ES-I3 (cell line): ENCODE measurements at regions not wholly inside any gene's neighbourhood (a gene's known extent, or its start where the extent isn't known, plus 50 kb on each side); places are given as distances from the start of the nearest gene placed in this dataset.

Experiments
- H3K36me3 ChIP-seq: 2 replicates; pipeline ENCODE4 v1.6.1; 2013; ENCODE audit warnings: mild to moderate bottlenecking, low read length, control low read depth, moderate library complexity; ENCODE audit not compliant: insufficient read depth
- H3K4me1 ChIP-seq: 2 replicates; pipeline ENCODE4 v1.6.1; 2013; ENCODE audit warnings: mild to moderate bottlenecking, control low read depth, low read length; ENCODE audit not compliant: insufficient read depth
- H3K9ac ChIP-seq: 2 replicates; pipeline ENCODE4 v1.6.1; 2013; ENCODE audit warnings: low read depth, mild to moderate bottlenecking, low read length, moderate library complexity
- H3K9me3 ChIP-seq: 2 replicates; pipeline ENCODE4 v1.6.1; 2013; ENCODE audit warnings: mild to moderate bottlenecking, low read length, moderate library complexity; ENCODE audit not compliant: control insufficient read depth, insufficient read depth

DNA sequence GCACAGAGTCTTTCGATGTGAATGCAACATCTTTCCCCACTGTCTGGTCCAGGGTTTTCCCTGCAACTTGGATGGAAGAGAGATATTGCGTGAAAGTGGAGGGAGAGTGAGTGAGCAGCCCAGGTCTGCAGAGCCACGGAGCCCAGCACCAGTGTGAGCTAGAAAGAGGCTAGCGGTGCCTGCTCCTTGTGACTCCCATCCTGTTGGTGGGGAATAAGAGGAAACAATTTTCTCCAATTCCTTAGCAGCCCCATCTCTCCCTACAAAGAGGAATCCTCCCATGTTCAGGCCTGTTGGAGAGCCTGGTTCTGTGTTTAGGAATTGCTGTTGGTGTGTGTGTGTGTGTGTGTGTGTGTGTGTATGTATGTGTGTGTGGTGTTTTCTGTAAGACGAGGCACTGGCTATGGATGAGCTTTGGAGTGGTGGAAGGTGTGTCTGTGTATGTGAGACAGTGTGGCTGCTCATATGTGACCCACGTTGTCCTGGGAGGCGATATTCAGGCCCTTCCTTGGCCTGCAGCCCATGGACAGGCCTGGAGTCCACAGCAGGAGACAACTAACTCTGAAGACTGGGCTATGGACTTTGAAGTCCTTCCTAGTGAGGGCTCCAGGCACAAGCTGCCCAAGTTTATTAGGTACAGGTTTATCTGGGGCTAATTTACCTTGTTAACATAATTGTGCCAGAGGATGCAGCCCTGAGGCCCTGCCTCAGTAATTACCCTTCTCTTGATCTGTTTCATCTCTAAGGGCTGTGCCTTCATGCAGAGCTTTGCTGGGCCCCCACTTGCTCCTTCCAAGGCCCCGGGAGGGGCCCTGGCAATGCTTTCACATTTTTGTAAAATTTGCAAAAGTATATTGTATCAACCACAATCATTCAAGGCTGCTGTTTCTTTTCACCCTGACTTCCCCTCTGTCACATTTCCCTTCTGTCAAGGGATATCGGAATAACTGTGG lies 88.6 kb upstream of the HAAO start:
- H3K9me3 ChIP-seq = no peaks in the 10 kb centered on the region
- H3K9ac ChIP-seq = no peak overlapping the region
- no peaks in the 10 kb centered on the region for H3K36me3 ChIP-seq
- no peaks in the 10 kb centered on the region for H3K4me1 ChIP-seq

DNA sequence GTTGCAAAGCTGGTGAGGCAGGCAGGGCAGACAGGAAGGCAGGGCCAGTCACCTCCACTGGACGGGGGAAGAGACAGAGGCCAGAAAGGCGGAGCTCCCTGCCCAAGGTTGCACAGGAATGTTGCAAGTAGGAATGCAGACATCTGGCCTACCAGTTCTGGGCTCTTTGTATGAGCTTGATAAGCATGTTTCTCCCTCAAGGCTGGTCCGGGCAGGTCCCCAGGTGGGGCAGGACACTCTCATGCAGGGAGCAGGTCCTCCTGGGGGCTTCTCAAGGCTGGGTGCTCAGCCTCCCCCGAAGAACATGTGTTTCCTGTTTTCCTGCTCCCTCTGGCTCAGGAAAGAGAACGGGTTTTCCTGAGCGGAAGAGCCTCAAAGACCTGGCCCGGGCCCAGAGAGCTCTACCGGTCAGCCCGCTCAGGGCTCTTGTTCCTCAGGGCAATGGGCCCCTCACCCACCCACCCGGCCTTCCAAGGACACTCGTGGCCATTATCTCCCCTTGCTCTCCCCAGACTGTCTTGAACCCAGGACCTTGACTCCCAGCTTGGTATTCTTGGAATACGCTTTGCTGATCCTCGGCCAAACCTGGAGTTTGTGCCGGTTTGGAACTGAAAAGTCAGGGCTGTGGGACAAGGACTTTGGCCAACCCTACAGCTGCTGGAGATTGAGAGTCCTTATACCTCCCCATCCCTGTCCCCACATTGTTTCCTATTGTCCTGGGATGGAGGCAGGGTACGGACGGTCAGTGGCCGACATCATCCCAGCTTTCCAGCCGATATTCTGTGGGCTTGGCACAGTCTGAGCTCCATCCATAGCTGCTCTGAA lies 87.7 kb upstream of the HAAO start:
- no peaks in the 10 kb centered on the region for H3K9me3 ChIP-seq
- no peak overlapping the region for H3K9ac ChIP-seq
- H3K36me3 ChIP-seq = no peaks in the 10 kb centered on the region
- H3K4me1 ChIP-seq = no peaks in the 10 kb centered on the region

DNA sequence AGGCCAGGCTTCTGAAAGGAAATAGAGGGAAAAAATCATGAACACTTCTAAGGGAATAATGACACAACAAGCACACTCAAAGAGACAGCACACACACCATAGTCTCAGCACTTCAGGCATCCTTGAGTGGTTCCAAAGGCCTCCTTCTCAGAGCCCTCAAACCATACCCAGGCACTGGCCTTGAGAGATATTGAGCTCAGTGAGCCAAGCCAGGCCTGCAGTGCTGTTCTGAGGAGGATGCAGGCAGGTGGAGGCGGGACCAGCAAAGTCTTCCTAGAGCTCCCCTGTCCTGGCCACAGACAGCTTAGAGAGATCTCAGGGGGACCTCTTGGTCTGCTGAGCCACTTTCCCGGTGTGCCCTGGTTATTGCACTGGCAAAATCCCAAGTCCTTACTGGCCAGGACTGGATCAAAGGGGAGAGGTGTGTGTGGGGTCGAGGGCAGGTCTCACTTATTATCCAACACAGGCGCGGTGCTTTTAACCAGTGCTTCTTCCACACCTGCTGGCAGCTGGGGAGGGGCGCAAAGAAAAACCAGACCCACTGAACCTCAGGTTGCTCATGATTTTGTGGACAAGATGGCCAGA lies 86.8 kb upstream of the HAAO start:
- H3K36me3 ChIP-seq = no peaks in the 10 kb centered on the region
- no peaks in the 10 kb centered on the region for H3K4me1 ChIP-seq
- H3K9me3 ChIP-seq = no peaks in the 10 kb centered on the region
- H3K9ac ChIP-seq = no peak overlapping the region

DNA sequence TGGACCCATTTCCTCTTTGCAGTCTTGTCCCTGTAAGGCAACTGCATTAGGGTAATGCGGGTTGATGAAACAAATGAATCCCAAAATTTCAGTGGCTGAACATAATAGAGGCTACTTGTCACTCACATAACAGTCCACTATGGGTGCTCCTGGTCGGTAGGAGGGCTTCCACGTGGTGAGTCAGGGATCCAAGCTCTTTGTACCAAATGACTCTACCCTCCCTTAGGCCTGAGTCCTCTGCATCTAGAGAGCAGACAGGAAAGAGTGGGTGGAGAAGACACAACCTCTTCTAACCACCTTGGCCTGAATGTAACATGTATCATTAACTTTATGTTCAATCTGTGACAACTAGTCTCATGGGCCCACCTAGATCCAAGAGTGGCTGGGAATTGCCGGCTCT lies 86.2 kb upstream of the HAAO start:
- Histone ChIP-seq H3K9ac (no peak overlapping the region), H3K9me3 (no peaks in the 10 kb centered on the region), H3K36me3 (no peaks in the 10 kb centered on the region), H3K4me1 (no peaks in the 10 kb centered on the region)

DNA sequence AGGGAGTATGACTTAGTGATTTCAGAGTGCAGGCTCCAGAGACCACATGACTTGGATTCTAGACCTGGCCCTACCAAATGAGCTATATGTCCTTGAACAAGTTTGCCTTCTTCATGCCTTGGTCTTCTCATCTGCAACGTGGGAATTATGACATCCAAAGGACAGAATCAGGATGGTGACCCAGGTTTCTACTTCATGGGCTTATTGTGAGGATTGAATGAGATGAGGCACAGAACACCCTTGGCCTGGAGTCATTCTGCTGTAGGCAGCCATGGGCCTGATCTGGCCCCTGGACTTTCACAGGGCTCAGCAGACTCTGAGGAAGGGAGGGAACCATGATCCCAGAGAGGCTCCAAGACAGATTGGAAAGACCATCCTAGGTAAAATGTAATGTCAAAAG lies 85.6 kb upstream of the HAAO start:
- no peaks in the 10 kb centered on the region for H3K4me1 ChIP-seq
- H3K36me3 ChIP-seq = no peaks in the 10 kb centered on the region
- H3K9ac ChIP-seq = no peak overlapping the region
- H3K9me3 ChIP-seq = no peaks in the 10 kb centered on the region

DNA sequence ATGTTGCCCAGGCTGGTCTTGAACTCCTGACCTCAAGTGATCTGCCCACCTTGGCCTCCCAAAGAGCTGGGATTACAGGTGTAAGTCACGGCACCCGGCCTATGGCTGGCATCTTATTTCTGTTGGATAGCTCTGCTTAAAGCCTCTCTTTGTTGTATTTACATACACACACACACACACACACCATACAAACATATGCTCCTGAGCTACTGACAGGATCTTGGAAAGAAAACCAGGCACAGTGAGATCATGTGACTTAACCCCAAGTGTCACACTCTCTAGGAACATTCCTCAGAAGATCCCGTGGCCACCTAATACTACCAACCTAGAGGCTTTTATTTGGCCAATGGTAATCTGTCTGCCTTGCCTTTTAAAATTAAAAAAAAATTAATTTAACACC lies 85.1 kb upstream of the HAAO start:
- no peak overlapping the region for H3K9ac ChIP-seq
- no peaks in the 10 kb centered on the region for H3K4me1 ChIP-seq
- H3K36me3 ChIP-seq = no peaks in the 10 kb centered on the region
- no peaks in the 10 kb centered on the region for H3K9me3 ChIP-seq

DNA sequence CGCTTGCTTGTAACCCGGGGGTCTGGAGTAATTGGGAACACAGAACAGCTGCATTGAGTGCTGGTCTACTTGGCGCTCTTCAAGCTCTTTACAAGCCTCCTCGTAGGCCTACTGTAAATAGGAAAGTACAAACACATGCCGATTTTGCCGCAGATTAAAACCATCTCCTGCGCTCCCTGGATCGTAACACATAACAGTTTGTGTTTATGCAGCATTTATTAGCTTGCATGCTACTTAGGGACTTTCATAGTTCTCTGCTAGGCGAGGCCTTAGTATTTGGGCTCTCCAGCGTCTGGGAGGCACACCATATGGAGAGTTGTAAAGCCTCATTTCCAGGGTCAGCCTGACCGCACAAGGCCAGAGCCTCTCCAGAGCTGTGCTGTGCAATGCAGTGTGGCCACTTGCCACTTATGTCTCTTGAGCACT lies 84.0 kb upstream of the HAAO start:
- no peaks in the 10 kb centered on the region for H3K9me3 ChIP-seq

DNA sequence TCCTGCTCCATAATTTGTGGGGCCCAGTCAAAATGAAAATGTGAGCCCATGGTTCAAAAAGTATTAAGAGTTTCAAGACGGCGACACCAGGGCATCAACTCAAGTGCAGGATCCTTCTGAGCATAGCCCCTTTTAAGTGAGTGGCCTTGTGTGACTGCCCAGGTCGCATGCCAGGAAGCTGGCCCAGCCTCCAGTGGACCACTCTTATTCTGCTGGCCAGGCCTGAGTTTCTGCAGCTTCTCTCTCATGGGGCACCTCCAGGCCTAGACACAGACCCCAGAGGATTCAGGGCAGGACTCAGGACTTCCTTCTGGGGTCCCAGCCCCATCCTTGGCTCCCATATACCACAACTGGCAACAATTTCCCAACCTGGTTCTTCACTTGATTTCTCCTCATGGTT lies 83.5 kb upstream of the HAAO start:
- Histone ChIP-seq H3K9ac (no peak overlapping the region), H3K36me3 (no peaks in the 10 kb centered on the region), H3K9me3 (no peaks in the 10 kb centered on the region), H3K4me1 (no peaks in the 10 kb centered on the region)

More for the DNA sequence above, 84.0 kb upstream of the HAAO start:
- H3K9ac ChIP-seq = no peak overlapping the region
- no peaks in the 10 kb centered on the region for H3K36me3 ChIP-seq
- no peaks in the 10 kb centered on the region for H3K4me1 ChIP-seq

DNA sequence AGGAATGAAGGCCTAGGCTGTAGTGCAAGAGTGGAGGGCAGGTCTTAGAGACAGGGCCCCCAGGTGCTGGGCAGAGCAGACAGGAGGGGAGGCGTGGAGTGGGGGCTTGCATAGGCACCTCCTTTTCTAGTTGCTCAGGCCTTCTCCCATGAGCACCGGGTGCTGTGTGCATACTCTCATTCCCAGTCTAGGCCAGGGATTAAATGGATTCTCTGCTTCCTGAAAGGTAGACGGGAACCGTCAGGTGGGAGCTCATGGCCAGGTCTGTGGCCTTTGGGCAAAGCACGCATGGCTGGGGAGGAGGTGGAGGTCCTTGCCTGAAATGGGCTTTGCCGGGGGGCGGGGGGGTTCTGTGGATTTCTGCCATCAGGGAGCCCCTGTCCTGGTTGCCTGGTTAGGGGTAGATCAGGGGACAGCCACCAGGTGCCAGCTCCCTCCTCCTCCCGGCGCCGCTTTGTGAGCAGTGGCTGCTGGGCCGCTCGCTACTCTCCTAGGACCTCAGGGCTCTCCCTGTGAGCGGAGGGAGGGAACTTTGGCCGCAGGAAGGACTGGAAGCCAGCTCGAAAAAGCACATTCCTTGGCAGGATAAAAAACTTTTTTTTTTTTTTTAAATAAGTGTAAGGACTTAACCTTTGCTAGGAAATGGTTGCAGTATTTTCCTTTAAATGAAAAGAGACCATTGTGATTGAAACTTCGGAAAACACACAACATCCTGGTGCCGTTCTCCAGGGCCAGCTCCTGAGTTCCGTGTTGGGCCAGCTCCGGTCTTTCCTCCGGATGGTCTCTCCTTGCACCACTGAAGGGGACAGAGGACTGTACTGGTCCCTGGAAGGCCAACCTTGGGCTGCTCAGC lies 82.8 kb upstream of the HAAO start:
- H3K9me3 ChIP-seq = no peaks in the 10 kb centered on the region
- H3K4me1 ChIP-seq = no peaks in the 10 kb centered on the region
- no peak overlapping the region; the same call in 1 of the 2 replicates for H3K9ac ChIP-seq
- H3K36me3 ChIP-seq = no peaks in the 10 kb centered on the region

DNA sequence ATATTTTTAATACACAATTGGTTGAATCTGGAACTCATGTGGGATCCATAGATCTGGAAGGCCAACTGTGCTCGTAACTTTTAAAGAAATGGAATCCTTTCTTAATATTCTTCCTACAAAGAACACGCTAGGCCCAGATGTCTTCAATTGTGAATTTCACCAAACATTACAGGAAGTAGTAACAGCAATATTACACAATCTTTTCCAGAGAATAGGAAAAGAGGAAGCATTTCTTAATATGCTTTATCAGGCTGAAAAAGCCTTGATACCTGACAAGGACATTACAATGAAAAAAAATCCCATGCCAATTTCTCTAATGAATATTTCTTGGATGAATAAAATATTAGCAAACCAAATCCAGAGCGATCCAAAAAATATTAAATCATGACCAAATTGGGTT lies 80.3 kb upstream of the HAAO start:
- peaks cover 7% of the 10 kb centered on the region; the same call in 1 of the 2 replicates for H3K9me3 ChIP-seq
- H3K4me1 ChIP-seq = no peaks in the 10 kb centered on the region
- no peaks in the 10 kb centered on the region for H3K36me3 ChIP-seq
- H3K9ac ChIP-seq = no peak overlapping the region

DNA sequence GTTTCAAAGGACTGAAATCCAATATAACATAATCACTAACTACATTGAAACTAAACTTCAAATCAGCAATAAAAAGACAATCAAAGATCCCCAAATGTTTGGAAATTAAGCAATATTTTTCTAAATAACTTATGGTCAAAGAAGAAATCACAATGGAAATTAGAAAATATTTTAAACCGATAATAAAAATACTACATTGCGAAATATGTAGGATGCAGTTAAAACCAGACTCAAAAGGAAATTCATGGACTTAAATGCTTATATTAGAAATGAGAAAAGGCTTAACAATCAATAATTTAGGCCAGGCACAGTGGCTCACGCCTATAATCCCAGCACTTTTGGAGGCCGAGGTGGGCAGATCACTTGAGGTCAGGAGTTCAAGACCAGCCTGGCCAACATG lies 79.0 kb upstream of the HAAO start:
- Histone ChIP-seq H3K9me3 (peaks cover 7% of the 10 kb centered on the region; the same call in 1 of the 2 replicates), H3K4me1 (no peaks in the 10 kb centered on the region), H3K36me3 (no peaks in the 10 kb centered on the region), H3K9ac (no peak overlapping the region)

DNA sequence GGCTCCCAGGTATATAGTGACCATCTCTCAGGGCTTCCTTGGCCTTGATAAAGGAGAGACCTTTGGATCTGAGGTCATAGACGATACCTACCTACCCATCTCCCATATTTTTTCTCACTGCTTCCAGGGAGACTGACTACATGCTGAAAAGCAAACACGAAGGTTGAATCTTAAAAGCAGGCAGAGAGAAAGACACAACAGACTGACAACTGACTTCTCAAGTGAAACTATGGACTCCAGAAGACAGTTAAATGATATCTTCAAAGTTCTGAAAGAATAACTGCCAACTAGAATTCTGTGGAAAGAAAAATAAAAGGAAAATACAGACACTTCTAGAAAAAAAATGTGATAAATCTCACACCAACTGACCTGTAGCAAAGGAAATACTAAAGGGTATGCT lies 76.5 kb upstream of the HAAO start:
- H3K9ac ChIP-seq = no peak overlapping the region

DNA sequence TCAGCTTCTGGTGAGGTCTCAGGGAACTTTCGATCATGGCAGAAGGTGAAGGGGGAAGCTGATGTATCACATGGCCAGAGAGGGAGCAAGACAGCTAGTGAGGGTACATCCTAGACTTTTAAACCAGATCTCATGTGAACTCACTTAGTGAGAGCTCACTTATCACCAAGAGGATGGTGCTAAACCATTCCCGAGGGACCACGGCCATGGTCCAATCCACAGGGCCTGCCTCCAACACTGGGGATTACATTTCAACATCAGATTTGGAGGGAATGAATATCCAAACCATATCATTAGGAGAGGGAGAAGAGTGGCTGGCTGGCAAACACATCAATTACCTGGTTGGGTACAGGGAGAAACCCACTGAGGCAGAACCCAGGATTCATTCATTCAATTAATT lies 75.7 kb upstream of the HAAO start:
- peaks cover 7% of the 10 kb centered on the region; the same call in 1 of the 2 replicates for H3K9me3 ChIP-seq
- no peaks in the 10 kb centered on the region for H3K36me3 ChIP-seq
- H3K9ac ChIP-seq = no peak overlapping the region
- H3K4me1 ChIP-seq = no peaks in the 10 kb centered on the region

More for the DNA sequence above, 76.5 kb upstream of the HAAO start:
- Histone ChIP-seq H3K4me1 (no peaks in the 10 kb centered on the region), H3K9me3 (peaks cover 7% of the 10 kb centered on the region; the same call in 1 of the 2 replicates), H3K36me3 (no peaks in the 10 kb centered on the region)
